K562 (cell line): ENCODE measurements at regions not wholly inside any gene's neighbourhood (a gene's known extent, or its start where the extent isn't known, plus 50 kb on each side); places are given as distances from the start of the nearest gene placed in this dataset.

Experiments
- ATAC-seq: fragments of 200-7000 bp; cut with Tn5 transposase; 3 replicates; pipeline ENCODE4 v1.9.1; 2020; ENCODE audit warnings: moderate library complexity
- BruUV-seq: library from RNA; stranded (reverse); fragments of 400-500 nt; replicated peaks from 2 replicates; lab custom pipeline; 2021; lab: Mats Ljungman, UMichigan
- CTCF ChIA-PET: fragments of 300-600 bp; formaldehyde crosslinking; extraction: SDS; loops from one replicate; lab custom pipeline; 2021; ENCODE audit warnings: low intra/inter-chr PET ratio; lab: Yijun Ruan, JAX
- POLR2A ChIA-PET: fragments of 300-600, 350-650 bp; sonication (Branson Sonifier 250); formaldehyde crosslinking; extraction: SDS; loops from one replicate; lab custom pipeline; 2021; ENCODE audit warnings: antibody characterized with exemption, inconsistent platforms; lab: Yijun Ruan, JAX
- DNase-seq, 4 experiments: peaks; one replicate each; pipeline versions ENCODE4 v3.0.0 to v3.0.0-alpha.2; 2011 to 2018; ENCODE audit warnings: low spot score in 3 of 4, mixed read lengths in 3 of 4; ENCODE audit errors: extremely low read depth in 1 of 4
- FAIRE-seq: peaks from 2 replicates; lab custom pipeline; 2011; peaks lifted over from hg19 to GRCh38; lab: Jason Lieb, UNC
- H2AFZ ChIP-seq: 2 replicates; pipeline ENCODE4 v1.6.0; 2011; ENCODE audit warnings: low read depth, low read length, control low read depth, inconsistent platforms
- H3K27ac ChIP-seq: fragments of 200-600 bp; 3 replicates; pipeline ENCODE4 v1.8.0; 2011; ENCODE audit warnings: low read depth, mild to moderate bottlenecking, control low read depth, inconsistent platforms, low read length, moderate library complexity, mixed read lengths; ENCODE audit errors: extremely low read depth
- H3K27me3 ChIP-seq, 2 experiments: fragments of 300-600 bp in 1 of 2; 2 replicates in 1 of 2; 3 replicates in 1 of 2; pipeline versions ENCODE4 v1.6.0 to v1.8.0; 2011; ENCODE audit warnings: inconsistent platforms in 2 of 2, low read length in 2 of 2, mild to moderate bottlenecking in 1 of 2, mixed read lengths in 1 of 2, moderate library complexity in 1 of 2; ENCODE audit not compliant: control insufficient read depth in 2 of 2, insufficient read depth in 2 of 2
- H3K36me3 ChIP-seq: fragments of 300-600 bp; 3 replicates; pipeline ENCODE4 v1.8.0; 2011; ENCODE audit warnings: mild to moderate bottlenecking, low read length, inconsistent platforms; ENCODE audit not compliant: control insufficient read depth, insufficient read depth
- H3K4me1 ChIP-seq, 2 experiments: fragments of 200-600 bp in 1 of 2; replicated peaks in 1 of 2; 2 replicates in 1 of 2; 3 replicates in 1 of 2; pipeline versions ENCODE4 v1.5.1 to v1.8.0; 2011; ENCODE audit warnings: inconsistent platforms in 2 of 2, low read length in 2 of 2, mild to moderate bottlenecking in 1 of 2, mixed read lengths in 1 of 2, moderate library complexity in 1 of 2; ENCODE audit not compliant: control insufficient read depth in 2 of 2, insufficient read depth in 2 of 2
- H3K4me2 ChIP-seq: 2 replicates; pipeline ENCODE4 v1.6.1; 2011; ENCODE audit warnings: low read length, control low read depth, inconsistent platforms, mixed read lengths; ENCODE audit not compliant: insufficient read depth
- H3K4me3 ChIP-seq: fragments of 200-600 bp; sonication (generic), shearing (Covaris generic); 2 replicates; pipeline ENCODE4 v1.5.1; 2016; ENCODE audit warnings: control low read depth, inconsistent platforms
- H3K79me2 ChIP-seq: fragments of 200-600 bp; 3 replicates; pipeline ENCODE4 v1.8.0; 2011; ENCODE audit warnings: low read length, inconsistent platforms; ENCODE audit not compliant: control insufficient read depth, insufficient read depth
- H3K9ac ChIP-seq, 2 experiments: 2 replicates each; pipeline versions ENCODE4 v1.6.0 to v1.6.1; 2011; ENCODE audit warnings: low read depth in 2 of 2, low read length in 2 of 2, control low read depth in 1 of 2, inconsistent platforms in 1 of 2, mild to moderate bottlenecking in 1 of 2, mixed read lengths in 1 of 2; ENCODE audit not compliant: insufficient read depth in 1 of 2
- H3K9me1 ChIP-seq: one replicate; pipeline ENCODE4 v1.6.0; 2011; ENCODE audit warnings: inconsistent platforms, mild to moderate bottlenecking, low read length, moderate library complexity; ENCODE audit not compliant: control insufficient read depth, insufficient read depth
- H3K9me3 ChIP-seq: replicated peaks from 2 replicates; pipeline ENCODE4 v1.5.1; 2011; ENCODE audit warnings: low read depth, low read length, inconsistent platforms; ENCODE audit not compliant: control insufficient read depth, insufficient read depth
- H4K20me1 ChIP-seq: replicated peaks from 2 replicates; pipeline ENCODE4 v1.6.1; 2011; ENCODE audit warnings: low read length, inconsistent platforms, mixed read lengths; ENCODE audit not compliant: control insufficient read depth, insufficient read depth
- CC2D1A ChIP-seq: fragments of 450-650 bp; IDR thresholded peaks from 2 replicates; pipeline ENCODE4 v1.6.1; 2017; ENCODE audit warnings: mild to moderate bottlenecking
- CCNT2 ChIP-seq: IDR thresholded peaks from 2 replicates; pipeline ENCODE4 v1.6.1; 2011; ENCODE audit warnings: borderline replicate concordance, low read depth, mild to moderate bottlenecking, moderate library complexity, mixed read lengths, low read length; ENCODE audit not compliant: insufficient read length; ENCODE audit errors: extremely low read depth
- GABPA ChIP-seq: fragments of 200-800 bp; sonication (Bioruptor generic); conservative IDR thresholded peaks from 2 replicates; pipeline ENCODE4 v1.6.1; 2016; ENCODE audit warnings: low read depth, missing genetic modification characterization, missing compliant biosample characterization
- MNT ChIP-seq, 2 experiments: fragments of 450-650 bp; conservative IDR thresholded peaks; 2 replicates each; pipeline ENCODE4 v1.6.1; 2017; ENCODE audit warnings: mild to moderate bottlenecking in 2 of 2, moderate library complexity in 2 of 2
- PRPF4 ChIP-seq: fragments of 200-400 bp; formaldehyde crosslinking; IDR thresholded peaks from one replicate; pipeline ENCODE4 v1.6.1; 2017; ENCODE audit warnings: low read length, low read depth, mild to moderate bottlenecking; ENCODE audit not compliant: insufficient read depth, poor library complexity, severe bottlenecking
- RBM14 ChIP-seq: fragments of 200-400 bp; formaldehyde crosslinking; IDR thresholded peaks from 2 replicates; pipeline ENCODE4 v1.6.1; 2018; ENCODE audit warnings: low read depth, mild to moderate bottlenecking, low read length, moderate library complexity, borderline replicate concordance; ENCODE audit not compliant: insufficient read depth
- RBM15 ChIP-seq: fragments of 200-400 bp; formaldehyde crosslinking; IDR thresholded peaks from 2 replicates; pipeline ENCODE4 v1.6.1; 2018; ENCODE audit warnings: mild to moderate bottlenecking, low read length, moderate library complexity; ENCODE audit not compliant: insufficient read depth
- RBM34 ChIP-seq: fragments of 200-400 bp; formaldehyde crosslinking; IDR thresholded peaks from 2 replicates; pipeline ENCODE4 v1.6.1; 2018; ENCODE audit warnings: low read length, borderline replicate concordance; ENCODE audit not compliant: insufficient read depth
- THAP12 ChIP-seq: fragments of 250-450 bp; sonication (Bioruptor Pico); IDR thresholded peaks from 2 replicates; pipeline ENCODE4 v1.9.0; 2021; ENCODE audit warnings: mild to moderate bottlenecking, inconsistent platforms
- THAP7 ChIP-seq: fragments of 250-450 bp; sonication (Bioruptor Pico); IDR thresholded peaks from 2 replicates; pipeline ENCODE4 v1.5.0; 2021
- TRIM28 ChIP-seq: fragments of 450-650 bp; IDR thresholded peaks from 2 replicates; pipeline ENCODE4 v1.6.1; 2017
- ZNF174 ChIP-seq: fragments of 250-450 bp; sonication (Bioruptor Pico); IDR thresholded peaks from 2 replicates; pipeline ENCODE4 v1.4.0; 2020; ENCODE audit warnings: mild to moderate bottlenecking
- ZNF584 ChIP-seq: fragments of 200-800 bp; sonication (Bioruptor generic); IDR thresholded peaks from 2 replicates; pipeline ENCODE4 v1.6.1; 2016; ENCODE audit warnings: low read depth, mild to moderate bottlenecking, missing genetic modification characterization, missing compliant biosample characterization
- ZNF77 ChIP-seq: fragments of 250-450 bp; sonication (Bioruptor Pico); IDR thresholded peaks from 2 replicates; pipeline ENCODE4 v1.5.0; 2020
- WGBS: fragments of 100-300 bp; shearing (Covaris generic); methylation state at CpG from one replicate; pipeline ENCODE4 v1.1.6; 2016; ENCODE audit warnings: low coverage, mixed read lengths; ENCODE audit not compliant: insufficient coverage; ENCODE audit errors: missing lambda C conversion rate; 5-methylcytosine and 5-hydroxymethylcytosine counted together
- in situ Hi-C: fragments of 300-500 bp; cut with MboI; formaldehyde crosslinking; loops from 4 replicates; pipeline ENCODE4 v1.15.0; 2018; ENCODE audit warnings: inconsistent platforms, mixed read lengths
- intact Hi-C: fragments of 100-400 bp; cut with micrococcal nuclease; formaldehyde crosslinking; loops from 2 replicates; pipeline ENCODE4 v1.14.2; 2022
- TF ChIP-seq, protein P1 (sequence below): fragments of 450-650 bp; IDR thresholded peaks from 2 replicates; pipeline ENCODE4 v1.6.1; 2018; ENCODE audit not compliant: partially characterized antibody

DNA sequence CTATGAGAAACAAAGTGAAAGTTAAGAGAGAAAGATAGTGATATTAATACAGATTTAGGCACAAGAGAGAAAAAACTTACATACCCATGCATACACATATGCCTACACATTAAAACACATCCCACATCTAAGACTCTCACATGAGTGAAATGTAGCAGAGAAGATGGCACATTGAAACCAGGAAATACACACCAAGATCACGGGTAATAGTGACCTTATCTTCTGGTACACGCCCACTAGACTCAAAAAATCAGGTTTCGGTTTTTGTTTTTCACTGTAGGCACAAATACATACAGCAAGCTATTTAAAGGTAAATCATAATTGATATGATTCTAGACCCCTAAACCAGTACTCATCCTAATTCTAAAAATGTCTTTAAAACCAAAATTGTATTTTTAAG is 225.2 kb upstream of the TAC1 start:
- WGBS: 6% methylated on average over 3 of the region's 3 CpGs
- no peaks in the 10 kb centered on the region for H3K36me3 ChIP-seq
- ChIA-PET CTCF (no interaction called here), POLR2A (no interaction called here)
- H4K20me1 ChIP-seq: no peaks in the 10 kb centered on the region
- H3K4me3 ChIP-seq: no peak overlapping the region
- intact Hi-C loops: no loop called here
- BruUV-seq: no TSS peak
- no peaks in the 10 kb centered on the region for H3K9me3 ChIP-seq
- H2AFZ ChIP-seq: no peak overlapping the region
- no peak for ATAC-seq
- no peaks in the 10 kb centered on the region for H3K79me2 ChIP-seq
- no peaks in the 10 kb centered on the region for H3K27me3 ChIP-seq
- in situ Hi-C loops: no loop called here
- H3K27ac ChIP-seq: no peak overlapping the region
- no peaks in the 10 kb centered on the region for H3K9me1 ChIP-seq
- H3K4me2 ChIP-seq: no peak overlapping the region
- DNase-seq: no peak
- peaks cover 0 to 7% of the 10 kb centered on the region in 2 experiments; a peak in 2 of 5 replicates for H3K4me1 ChIP-seq
- no peak for FAIRE-seq
- H3K9ac ChIP-seq: no peak overlapping the region
- no peak for TF ChIP-seq ZNF77 (CRISPR knock-in tag)
- no peak for TF ChIP-seq CCNT2
- TF ChIP-seq THAP12: no peak
- TF ChIP-seq, protein P1, sequence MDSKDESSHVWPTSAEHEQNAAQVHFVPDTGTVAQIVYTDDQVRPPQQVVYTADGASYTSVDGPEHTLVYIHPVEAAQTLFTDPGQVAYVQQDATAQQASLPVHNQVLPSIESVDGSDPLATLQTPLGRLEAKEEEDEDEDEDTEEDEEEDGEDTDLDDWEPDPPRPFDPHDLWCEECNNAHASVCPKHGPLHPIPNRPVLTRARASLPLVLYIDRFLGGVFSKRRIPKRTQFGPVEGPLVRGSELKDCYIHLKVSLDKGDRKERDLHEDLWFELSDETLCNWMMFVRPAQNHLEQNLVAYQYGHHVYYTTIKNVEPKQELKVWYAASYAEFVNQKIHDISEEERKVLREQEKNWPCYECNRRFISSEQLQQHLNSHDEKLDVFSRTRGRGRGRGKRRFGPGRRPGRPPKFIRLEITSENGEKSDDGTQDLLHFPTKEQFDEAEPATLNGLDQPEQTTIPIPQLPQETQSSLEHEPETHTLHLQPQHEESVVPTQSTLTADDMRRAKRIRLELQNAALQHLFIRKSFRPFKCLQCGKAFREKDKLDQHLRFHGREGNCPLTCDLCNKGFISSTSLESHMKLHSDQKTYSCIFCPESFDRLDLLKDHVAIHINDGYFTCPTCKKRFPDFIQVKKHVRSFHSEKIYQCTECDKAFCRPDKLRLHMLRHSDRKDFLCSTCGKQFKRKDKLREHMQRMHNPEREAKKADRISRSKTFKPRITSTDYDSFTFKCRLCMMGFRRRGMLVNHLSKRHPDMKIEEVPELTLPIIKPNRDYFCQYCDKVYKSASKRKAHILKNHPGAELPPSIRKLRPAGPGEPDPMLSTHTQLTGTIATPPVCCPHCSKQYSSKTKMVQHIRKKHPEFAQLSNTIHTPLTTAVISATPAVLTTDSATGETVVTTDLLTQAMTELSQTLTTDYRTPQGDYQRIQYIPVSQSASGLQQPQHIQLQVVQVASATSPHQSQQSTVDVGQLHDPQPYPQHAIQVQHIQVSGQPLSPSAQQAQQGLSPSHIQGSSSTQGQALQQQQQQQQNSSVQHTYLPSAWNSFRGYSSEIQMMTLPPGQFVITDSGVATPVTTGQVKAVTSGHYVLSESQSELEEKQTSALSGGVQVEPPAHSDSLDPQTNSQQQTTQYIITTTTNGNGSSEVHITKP: no peak
- no peak for TF ChIP-seq MNT (conservative IDR thresholded peaks at IDR 0.05)
- no peak for TF ChIP-seq CC2D1A
- no peak for TF ChIP-seq RBM14
- TF ChIP-seq PRPF4: no peak
- no peak for TF ChIP-seq ZNF584
- TF ChIP-seq GABPA: no peak
- no peak for TF ChIP-seq THAP7 (CRISPR knock-in tag)
- TF ChIP-seq RBM15: no peak
- no peak for TF ChIP-seq TRIM28
- no peak for TF ChIP-seq ZNF174 (CRISPR knock-in tag)
- no peak for TF ChIP-seq RBM34
